ENCODE measurements at regions not wholly inside any gene's neighbourhood (a gene's known extent, or its start where the extent isn't known, plus 50 kb on each side); places are given as distances from the start of the nearest gene placed in this dataset.

DNA sequence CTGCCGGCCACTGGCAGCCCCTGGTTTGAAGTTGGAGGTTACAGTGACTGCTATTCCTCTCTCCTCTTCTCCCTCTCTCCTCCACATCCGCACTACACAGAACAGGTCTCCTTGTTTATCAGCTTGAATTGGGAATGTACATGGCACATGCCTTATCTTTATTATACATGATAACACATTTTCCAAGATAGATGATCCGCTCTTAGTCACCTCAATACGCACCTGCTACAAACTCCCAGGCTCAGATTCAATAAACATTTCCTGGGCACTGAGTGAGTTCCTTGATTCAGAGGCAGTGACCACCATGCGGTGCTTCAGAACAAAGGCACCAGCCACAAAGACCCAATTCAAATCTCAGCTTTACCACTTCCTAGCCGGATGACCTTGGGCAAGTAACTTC, 227.7 kb downstream of the TSHZ3 start:
- no peak for DNase-seq (ENCODE audit: low spot score)
- no peak for ATAC-seq

DNA sequence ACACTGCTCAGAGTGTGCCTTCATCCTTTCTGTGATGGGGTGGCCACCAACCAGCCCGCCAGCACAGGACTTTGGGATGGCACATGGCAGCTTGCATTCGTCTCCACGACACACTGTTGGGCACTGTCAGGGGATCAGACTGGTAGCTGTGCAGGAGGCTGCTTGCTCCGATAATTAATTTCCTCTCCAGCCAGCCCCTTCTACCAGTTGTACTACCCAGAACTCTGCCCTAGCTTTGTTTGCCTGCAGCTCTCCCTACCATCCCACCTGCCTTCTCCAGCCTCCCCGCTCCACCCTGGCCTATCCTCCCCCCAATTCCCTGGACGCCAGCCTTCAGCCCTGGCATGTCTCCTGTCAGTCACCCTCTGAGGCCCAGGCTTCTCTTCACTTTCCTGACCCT, 228.3 kb downstream of the TSHZ3 start:
- no peak for ATAC-seq
- no peak for DNase-seq (ENCODE audit: low spot score)

DNA sequence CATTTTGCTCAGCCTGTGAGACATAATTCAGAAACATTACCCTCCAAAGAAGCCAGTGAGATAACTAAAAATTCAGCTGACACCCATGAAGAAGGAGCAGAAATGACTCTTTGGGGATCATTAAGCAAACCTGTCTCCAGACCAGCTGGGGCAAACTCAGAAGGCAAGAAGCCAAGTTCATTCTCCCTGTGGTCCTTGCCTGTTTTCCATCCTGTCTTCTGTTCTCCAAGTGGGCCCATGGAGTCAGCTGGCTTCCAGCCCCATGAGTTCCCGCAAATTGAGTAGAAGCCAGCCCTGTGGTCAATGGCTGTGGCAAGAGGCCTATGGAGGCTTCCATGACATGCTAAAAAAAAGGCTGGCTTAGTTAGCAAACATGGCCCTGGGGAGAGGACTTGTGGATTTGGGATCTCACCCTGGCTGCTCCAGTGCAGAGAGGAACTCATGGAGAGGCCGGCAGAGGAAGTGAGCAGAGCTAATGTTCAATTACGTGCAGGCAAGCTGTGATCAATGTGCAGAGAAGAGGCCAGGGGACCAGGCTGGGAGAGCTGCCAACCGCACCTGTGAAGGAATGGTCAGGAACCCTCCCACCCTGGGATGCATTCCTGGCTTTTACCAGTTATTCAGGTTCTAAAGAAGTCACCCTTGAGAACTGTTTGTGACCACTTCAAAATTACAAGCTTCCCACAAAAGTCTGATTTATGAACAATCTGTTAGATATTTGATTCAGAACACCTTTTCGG, 229.1 kb downstream of the TSHZ3 start:
- no peak for DNase-seq (ENCODE audit: low spot score)
- ATAC-seq = no peak

DNA sequence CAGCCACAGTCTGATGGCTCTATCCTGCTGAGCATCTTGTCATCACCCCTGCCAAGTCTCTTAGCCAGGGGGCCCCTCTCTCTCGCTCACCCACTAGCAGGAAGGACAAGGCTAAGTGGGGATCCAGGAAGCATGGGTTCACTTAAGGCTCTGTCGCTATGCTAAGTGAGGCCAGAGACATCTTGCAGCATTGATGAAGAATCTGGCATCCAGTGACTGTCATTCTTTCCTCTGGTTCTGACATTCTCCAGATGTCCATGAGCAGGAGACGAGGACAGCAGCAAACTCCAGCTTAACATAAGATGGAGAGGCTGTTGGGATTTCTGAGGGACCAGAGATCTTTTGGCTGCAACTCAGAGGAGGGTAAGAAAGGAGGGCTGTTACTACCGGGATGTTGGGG, 230.2 kb downstream of the TSHZ3 start:
- ATAC-seq = no peak
- no peak for DNase-seq (ENCODE audit: low spot score)

DNA sequence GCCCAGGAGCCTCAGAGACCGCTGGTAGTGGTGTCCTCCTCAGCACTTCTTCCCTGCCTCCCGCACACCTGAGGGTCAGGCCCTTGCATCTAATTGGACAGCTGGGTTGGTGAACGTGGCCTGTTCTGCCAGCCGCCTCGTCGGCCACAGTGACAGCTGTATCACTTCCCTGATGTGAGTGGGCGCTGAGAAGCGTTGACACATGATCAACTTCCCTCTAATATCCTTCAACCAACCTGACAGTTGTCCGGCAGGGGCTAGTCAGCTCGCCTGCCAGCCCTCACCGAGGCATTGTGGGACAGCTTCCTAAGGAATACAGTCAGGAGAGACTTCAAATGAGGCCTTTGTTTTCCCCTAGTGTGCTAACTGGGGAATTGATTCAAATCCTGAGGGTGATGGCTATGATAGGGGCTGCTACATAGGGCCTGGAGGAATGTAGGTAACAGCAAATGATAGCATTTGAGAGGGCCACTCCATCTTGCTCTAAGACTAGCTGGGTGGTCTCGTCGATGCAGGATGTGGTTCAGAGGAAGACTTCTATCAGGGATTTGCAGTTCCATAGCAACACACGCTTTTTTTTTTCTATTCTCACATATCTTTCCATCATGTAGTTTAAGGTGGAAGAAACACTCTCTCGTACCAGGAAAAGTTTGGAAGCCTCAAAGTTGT, 230.8 kb downstream of the TSHZ3 start:
- DNase-seq (ENCODE audit: low spot score) (no peak), ATAC-seq (no peak)

DNA sequence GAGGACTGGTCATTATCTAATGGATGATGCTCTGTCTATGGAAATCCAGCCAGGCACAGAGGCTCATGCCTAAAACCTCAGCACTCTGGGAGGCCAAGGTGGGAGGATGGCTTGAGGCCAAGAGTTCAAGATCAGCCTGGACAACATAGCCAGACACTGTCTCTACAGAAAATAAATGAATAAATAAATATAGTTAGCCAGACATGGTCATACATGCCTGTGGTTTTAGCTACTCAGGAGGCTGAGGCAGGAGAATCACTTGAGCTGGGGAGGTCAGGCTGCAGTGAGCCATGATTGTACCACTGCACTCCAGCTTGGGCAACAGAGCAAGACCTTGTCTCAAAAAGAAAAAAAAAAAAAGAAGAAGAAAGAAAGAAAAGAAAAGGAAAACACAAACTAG, 234.7 kb downstream of the TSHZ3 start:
- no peak for DNase-seq (ENCODE audit: low spot score)
- no peak for ATAC-seq

DNA sequence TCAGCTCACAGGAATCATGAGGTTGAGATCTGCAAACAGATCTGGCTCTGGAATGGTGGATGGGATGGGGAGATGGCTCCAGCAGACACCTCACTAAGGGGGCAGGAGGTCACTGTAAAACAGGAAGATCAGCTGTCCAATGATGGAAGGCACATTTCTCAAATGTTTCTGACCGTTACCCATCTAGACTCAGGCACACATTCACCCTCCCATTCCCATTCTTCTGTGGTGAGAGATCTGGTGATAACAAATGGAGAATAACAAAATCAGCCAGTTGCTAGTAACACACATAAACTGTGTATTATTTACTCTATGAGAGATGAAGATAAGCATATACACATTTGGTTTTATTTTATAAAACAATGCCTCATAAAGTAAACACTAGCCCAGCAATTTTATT, 235.9 kb downstream of the TSHZ3 start:
- no peak for DNase-seq (ENCODE audit: low spot score)
- no peak for ATAC-seq

DNA sequence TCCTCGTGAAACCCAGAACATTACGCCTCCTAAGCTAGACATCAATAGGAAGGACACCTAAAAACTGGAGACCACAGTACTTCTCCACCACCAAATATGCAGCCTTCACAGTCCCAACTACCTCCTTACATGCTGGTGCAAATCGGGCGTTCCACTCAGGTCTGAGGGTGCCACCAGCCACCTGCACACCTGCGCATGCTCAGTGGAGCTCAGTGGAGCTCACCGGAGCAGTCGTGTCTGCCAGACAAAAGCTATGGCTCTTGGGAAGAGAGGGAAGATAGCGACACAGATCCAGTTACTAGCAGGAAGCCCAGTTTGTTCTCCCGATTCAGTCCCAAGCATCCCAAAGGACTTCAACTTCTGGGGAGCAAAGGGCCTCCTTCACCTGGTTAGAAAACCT, 237.1 kb downstream of the TSHZ3 start:
- ATAC-seq (no peak), DNase-seq (ENCODE audit: low spot score) (no peak)

DNA sequence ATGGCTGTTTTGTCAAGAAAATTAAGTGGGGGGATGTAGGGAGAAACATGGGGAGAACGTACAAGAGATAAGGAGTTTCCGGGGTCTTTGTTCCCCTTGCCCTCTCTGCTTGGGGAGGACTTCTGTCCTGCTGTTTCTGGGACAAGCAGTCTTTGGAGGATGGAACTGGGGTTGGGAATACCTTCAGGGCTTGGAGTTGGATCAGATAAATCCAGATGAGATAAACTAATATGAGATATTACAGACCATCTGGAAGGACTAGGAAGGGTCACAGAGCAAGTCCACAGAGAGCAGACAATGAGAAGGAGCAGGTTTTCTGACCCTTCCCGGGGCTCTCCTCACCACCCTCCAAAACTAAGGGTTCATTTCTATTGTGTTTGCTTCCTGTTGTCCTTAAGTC, 237.5 kb downstream of the TSHZ3 start:
- DNase-seq (ENCODE audit: low spot score) (no peak), ATAC-seq (no peak)

DNA sequence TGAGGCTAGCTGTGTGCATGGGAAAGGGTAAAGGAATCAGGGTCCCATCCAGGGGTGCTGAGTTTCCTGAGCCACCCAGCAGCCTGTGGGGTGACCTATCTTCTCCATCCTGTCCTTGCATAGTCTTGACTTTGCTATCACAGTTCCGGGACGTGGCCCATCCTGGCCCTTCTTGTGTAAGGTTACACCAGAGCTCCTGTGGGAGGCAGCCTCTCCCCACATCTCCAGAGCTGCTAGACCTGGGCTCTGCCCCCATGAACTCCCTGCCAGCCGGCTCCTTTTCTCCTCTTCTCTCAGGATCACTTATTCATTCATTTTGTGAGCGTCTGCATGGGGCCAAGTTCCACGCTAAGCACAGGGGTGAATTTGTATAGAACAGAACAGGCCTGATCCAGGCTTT, 238.9 kb downstream of the TSHZ3 start:
- no peak for ATAC-seq
- no peak for DNase-seq (ENCODE audit: low spot score)

DNA sequence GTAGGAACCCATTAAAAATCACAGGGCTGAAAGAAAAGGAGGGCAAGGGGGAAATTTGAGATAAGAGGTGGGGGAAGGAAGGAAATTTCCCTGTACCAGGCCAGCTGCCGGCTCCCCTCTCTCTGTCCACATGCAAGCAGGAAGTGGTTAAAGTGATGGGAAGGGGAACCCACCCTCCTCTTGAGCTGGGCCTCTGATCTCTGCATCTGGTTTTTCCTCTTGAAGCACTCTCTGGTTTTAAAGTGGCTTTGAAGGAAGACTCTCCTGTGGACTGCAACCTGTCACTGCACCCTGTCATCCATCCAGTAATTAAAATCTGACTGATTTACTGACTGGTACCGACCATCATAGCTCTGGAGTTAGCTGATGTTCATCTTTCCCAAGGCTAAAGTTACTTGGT, 239.6 kb downstream of the TSHZ3 start:
- no peak for ATAC-seq
- no peak for DNase-seq (ENCODE audit: low spot score)

DNA sequence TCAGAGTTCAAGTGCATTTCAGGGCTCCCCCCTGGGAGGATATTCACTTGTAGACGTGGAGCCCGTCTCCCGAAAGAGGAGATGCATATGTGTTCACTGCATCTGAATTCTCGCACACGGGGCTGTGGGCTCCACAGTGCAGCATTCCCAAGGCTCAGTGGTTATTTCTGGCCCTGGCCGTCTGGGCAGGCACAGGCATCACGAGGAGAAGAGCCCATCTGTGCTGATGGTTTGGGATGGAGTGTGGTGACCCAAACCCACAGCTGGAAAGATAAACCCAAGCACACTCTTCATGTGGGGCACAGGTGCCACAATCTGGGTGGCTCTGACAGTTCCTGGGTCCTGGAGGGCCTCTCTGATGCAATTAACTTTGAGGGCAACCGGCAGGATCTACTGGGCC, 242.1 kb downstream of the TSHZ3 start:
- no peak for DNase-seq (ENCODE audit: low spot score)

DNA sequence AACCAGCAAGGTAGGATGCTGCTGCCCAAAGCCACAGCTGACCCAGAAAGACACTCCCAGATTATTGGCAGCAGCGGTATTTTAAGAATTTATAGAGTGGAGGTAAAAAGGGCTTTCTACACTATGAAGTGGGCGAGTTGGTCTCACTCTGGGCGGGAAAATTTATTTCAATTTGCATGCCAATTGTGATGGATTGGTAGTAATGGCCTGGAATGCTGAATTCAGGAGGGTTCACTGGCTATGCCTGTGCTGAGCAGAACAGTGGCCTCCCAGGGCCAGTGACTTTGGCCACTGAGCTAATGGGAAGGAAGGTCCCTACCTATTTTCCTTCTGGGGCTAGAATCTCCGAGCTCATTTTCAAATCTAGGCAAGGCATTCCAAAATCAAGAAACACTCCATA, 243.5 kb downstream of the TSHZ3 start:
- ATAC-seq (no peak), DNase-seq (ENCODE audit: low spot score) (no peak)

More for the DNA sequence above, 242.1 kb downstream of the TSHZ3 start:
- ATAC-seq = no peak

DNA sequence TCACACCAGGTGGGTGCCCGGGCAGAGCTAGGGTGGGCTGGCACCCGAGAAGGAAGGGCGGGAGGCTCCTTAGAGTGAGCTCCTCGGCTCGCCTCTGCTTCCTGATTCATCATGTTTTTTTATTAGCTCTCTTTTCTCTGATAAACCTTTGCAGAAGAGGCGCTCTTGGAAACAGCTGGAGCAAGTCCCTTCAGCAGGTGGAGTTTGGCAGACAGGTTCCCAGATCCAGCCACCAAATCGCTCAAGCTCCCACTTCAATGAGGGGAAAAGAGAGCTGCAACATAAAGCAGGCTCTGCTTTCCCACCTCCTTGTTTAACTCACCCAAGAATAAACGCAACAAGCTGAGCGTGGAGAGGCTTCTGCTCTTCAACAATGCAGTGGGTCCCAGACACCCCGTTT, 244.8 kb downstream of the TSHZ3 start:
- ATAC-seq (no peak), DNase-seq (ENCODE audit: low spot score) (no peak)

DNA sequence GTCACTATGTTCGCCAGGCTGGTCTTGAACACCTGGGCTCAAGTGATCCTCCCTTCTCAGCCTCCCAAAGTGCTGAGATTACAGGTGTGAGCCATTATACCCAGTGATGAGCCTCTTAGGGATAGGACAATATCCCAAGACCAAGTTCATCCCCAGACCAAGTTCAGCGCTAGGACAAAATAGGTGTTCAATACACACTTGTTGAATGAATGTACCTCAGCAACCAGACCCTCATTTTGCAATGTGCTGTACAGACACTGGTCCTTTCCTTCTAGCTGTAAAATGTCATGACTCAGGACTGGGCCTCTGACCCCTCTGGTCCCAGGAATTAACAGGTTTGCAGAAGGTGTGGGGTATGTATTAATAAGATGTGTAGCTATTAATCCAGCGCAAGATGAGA, 246.0 kb downstream of the TSHZ3 start:
- ATAC-seq (no peak), DNase-seq (ENCODE audit: low spot score) (no peak)

DNA sequence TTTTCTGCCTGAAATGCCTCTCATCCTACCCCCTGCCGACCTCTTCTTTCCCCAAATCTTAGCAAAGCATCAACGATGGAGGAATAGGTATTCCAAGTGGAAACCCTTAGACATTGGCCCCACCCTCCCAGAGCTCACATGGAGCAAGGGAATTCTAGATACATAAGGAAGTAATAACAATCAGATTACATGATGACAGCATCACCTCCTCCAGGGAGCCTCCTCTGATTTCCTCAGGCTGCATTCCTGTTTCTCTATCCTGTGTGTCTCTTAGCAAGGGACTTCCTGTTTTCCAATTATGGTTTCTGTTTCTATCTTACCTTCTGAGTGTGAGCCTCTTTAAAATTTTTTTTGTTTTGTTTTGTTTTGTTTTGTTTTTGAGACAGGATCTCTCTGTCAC, 246.6 kb downstream of the TSHZ3 start:
- DNase-seq (ENCODE audit: low spot score) = no peak
- ATAC-seq = no peak

DNA sequence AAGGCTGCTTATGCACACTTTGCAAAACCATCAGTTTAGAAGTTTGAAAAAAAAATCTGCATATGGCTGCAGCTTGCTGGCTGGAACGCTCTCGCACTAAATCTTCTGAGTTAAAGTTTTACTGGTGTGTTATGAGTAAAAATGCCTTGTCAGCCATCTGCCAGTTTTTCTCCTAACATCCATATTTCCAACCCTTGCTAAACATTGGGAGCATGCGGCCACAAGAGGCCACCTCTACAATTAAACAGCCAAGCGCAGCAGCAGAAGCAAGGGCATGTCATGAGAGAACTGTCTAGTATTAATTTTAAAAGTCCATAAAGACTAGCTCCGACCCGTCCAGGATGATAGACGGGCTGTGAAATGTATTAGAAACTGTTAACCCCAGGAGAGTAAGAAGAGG, 248.3 kb downstream of the TSHZ3 start:
- ATAC-seq = no peak
- no peak for DNase-seq (ENCODE audit: low spot score)

DNA sequence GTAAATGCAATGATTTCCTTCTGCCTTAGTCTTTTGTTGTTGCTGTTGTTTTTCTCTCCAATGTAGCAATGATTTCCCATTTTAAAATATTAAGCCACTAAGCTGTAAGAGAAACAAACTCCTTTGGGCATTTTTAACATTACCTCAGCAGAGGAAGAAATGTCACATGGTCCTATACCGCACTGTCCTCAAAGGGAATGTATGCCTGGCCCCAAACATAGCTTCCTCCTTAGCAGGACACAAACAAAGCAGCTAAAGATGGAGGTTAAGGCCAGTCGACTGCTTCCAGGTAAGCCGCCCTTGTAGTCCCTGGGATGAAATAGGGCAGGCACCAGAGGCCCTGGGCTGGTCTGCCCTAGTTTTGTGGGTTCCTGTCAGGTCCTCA, 249.0 kb downstream of the TSHZ3 start:
- ATAC-seq = no peak

DNA sequence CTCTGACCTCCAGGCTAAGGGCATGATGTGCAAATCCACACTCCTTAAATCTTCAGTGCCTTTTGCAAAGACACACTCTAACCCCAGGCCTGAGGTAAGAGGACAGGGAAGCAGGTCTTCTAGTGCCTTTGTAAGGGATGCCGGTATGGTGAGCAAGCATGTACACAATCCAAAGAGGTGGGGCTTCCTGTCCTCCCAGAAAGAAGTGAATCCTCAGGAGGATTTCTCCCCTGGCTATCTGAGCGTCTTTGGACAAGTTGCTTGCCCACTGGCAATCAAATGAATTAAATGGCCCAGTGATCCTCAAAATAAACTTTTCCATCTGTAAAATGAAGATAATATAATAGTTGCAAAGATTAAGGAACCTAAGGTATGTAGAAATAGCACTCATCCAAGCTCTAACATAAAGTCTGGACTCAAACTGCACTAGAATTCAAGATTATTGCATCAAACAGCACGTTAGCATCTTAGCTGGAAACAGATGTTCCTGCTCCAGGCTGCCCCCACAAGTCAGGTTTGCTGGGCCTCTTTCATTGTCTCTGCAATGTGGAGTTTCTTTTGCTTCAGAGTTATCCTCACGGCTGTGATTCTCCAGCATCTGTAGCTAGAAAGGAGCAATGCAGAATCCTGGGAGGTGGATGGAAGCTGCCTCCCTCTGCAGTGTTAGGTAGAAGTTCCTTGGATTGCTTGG, 249.6 kb downstream of the TSHZ3 start:
- no peak for DNase-seq (ENCODE audit: low spot score)
- no peak for ATAC-seq

More for the DNA sequence above, 249.0 kb downstream of the TSHZ3 start:
- DNase-seq (ENCODE audit: low spot score) = no peak

DNA sequence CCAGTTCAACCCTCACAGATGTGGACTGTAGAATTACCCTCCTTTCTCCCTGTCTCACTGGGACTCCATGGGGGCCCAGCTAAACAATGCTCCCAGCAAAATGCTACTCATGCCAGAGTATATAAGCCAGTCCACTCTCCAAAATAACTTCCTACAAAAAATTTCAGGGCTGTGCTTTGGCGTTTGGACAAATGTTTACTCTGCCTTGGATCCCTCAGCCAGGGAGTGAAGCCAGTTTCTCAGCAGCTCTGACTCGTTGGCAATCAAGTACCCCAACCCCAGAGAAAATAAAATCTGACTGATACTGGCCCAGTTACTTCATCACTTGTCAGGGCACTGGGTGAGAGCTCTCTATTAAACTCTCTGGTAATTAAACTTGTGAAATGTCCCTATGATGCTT, 250.4 kb downstream of the TSHZ3 start:
- no peak for ATAC-seq
- no peak for DNase-seq (ENCODE audit: low spot score)

DNA sequence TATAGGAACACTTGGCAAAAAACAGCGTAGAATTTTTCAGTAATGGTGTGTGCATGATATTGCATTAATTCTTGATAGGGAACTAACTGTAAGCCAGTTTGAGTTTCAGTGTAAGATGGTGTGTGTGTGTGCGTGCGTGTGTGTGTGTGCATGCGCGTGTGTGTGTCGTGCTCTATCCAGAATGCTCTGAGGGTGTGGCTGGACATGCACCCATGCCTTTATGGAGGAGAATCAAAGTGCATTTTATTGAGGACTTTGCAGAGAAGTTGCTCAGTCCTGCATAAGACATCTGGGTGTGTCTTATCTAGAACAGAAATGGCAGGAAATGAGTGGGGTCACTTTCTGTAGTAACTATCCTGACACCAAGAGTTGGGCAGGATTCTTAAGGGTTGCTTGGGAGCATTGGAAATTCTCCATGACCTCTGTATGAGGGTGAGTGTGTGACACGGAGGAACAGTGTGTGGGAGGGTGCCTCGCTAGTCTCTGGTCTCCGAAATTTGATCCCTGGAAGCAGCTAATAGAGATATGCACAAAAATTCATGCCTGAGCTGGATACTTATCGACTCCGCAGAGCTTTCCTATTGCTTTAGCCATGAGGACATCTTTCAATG, 252.2 kb downstream of the TSHZ3 start:
- no peak for DNase-seq (ENCODE audit: low spot score)
- peak; percentile 27 for ATAC-seq

Measured in left lobe of liver (tissue), 2 donors.